Choroid plexus epithelial cell (primary cell): ENCODE measurements at regions not wholly inside any gene's neighbourhood (a gene's known extent, or its start where the extent isn't known, plus 50 kb on each side); places are given as distances from the start of the nearest gene placed in this dataset.
"Not testable (repeated sequence)": the region's sequence is repeated elsewhere in the genome, so short reads cannot be mapped to it uniquely, and the experiment has no call there.

Source experiments
- DNase-seq: peaks from one replicate; pipeline ENCODE4 v3.0.0-alpha.2; 2010; ENCODE audit warnings: low read depth
- H3K4me3 ChIP-seq: 2 replicates; pipeline ENCODE4 v1.5.1; 2011; ENCODE audit warnings: low read depth, mild to moderate bottlenecking, control low read depth, low read length, moderate library complexity
- TF ChIP-seq, protein P1 (sequence below): conservative IDR thresholded peaks from 2 replicates; pipeline ENCODE4 v1.5.1; 2011; ENCODE audit warnings: low read depth, mild to moderate bottlenecking, control low read depth, inconsistent platforms, low read length, moderate library complexity

DNA sequence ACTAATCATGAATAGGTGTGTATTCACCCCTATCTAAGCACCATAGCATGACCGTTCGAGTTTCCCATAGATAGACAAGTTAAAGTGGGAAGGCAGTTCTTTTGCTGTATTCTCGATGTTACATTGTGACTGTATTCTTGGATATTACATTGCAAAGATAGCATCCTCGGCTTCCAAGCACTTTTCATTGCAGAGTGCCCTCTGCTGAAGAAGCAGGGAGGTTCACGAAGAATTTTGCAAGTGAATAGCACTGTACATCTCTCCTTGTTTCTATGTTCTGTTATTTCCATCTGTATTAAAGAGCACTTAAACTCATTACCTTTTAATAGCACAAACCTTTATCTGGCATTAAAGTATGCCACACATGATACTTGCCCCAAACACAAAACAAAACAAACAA lies 426.7 kb upstream of the ARX start:
- TF ChIP-seq, protein P1, sequence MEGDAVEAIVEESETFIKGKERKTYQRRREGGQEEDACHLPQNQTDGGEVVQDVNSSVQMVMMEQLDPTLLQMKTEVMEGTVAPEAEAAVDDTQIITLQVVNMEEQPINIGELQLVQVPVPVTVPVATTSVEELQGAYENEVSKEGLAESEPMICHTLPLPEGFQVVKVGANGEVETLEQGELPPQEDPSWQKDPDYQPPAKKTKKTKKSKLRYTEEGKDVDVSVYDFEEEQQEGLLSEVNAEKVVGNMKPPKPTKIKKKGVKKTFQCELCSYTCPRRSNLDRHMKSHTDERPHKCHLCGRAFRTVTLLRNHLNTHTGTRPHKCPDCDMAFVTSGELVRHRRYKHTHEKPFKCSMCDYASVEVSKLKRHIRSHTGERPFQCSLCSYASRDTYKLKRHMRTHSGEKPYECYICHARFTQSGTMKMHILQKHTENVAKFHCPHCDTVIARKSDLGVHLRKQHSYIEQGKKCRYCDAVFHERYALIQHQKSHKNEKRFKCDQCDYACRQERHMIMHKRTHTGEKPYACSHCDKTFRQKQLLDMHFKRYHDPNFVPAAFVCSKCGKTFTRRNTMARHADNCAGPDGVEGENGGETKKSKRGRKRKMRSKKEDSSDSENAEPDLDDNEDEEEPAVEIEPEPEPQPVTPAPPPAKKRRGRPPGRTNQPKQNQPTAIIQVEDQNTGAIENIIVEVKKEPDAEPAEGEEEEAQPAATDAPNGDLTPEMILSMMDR, result no peak
- DNase-seq, result peak; percentile 0
- no peak overlapping the region for H3K4me3 ChIP-seq

GRCh38 chrX:25433307-25433706 lies 417.5 kb upstream of the ARX start:
- TF ChIP-seq, protein P1, result no peak
- DNase-seq, result no peak

DNA sequence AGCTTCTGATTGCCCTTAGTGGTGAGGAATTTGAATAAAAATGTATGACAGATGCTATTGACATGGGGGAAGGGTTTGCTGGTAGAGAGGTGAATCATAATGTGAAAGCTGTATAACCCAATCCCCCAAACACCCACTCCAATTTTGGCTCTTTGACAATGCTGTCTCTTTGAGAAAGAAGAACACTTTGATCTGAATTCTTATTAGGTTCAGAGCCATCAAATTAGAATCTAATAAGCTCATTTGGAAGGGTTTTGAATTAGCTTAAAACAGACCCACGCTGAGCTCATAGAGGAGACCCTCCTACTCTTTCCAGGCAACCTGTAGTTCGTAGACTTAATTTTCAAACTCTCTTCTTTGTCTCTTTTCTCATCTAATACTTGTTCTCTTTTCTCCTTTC lies 416.6 kb upstream of the ARX start:
- no peak overlapping the region for H3K4me3 ChIP-seq
- TF ChIP-seq, protein P1, result no peak
- DNase-seq, result no peak

More at GRCh38 chrX:25433307-25433706, 417.5 kb upstream of the ARX start:
- no peak overlapping the region for H3K4me3 ChIP-seq

- TF ChIP-seq, protein P1, result no peak
- no peak for DNase-seq
- H3K4me3 ChIP-seq, result no peak overlapping the region
Measured at GRCh38 chrX:25427873-25428555, 412.2 kb upstream of the ARX start.

GRCh38 chrX:25404163-25404562 lies 388.4 kb upstream of the ARX start:
- not testable (repeated sequence) for DNase-seq, H3K4me3 ChIP-seq

- TF ChIP-seq, protein P1, result no peak
- no peak overlapping the region for H3K4me3 ChIP-seq
- no peak for DNase-seq
Measured at GRCh38 chrX:25389266-25389665, 373.5 kb upstream of the ARX start.

DNA sequence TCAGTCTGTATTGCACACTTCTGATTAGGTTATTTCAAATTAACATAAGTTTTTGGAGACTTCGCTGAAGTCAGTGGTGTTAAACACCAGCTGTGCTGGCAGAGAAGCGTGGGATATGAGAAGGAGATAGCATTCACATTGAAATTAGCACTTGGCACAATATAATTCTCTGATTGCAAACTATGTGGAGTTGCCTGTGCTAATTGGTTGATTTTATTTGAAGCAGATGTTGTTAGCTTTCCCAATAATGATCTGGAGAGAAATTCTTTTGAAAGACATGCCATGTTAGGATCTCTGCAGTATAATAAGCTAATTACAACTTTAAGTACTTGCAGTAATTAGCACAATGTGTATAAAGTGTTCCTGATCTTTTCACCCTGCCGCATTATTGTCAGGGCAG lies 367.4 kb upstream of the ARX start:
- no peak for DNase-seq
- TF ChIP-seq, protein P1, result no peak
- no peak overlapping the region for H3K4me3 ChIP-seq
